HepG2 (cell line): ENCODE measurements at regions not wholly inside any gene's neighbourhood (a gene's known extent, or its start where the extent isn't known, plus 50 kb on each side); places are given as distances from the start of the nearest gene placed in this dataset.

Source experiments
- ATAC-seq: fragments of 200-7000 bp; cut with Tn5 transposase; 3 replicates; pipeline ENCODE4 v1.9.1; 2020; ENCODE audit warnings: mild to moderate bottlenecking, moderate library complexity
- BruUV-seq: library from RNA; stranded (reverse); fragments of 400-500 nt; replicated peaks from 2 replicates; lab custom pipeline; 2021; lab: Mats Ljungman, UMichigan
- CTCF ChIA-PET: fragments of 300-600 bp; formaldehyde crosslinking; extraction: SDS; loops from one replicate; lab custom pipeline; 2021; ENCODE audit warnings: low total read pairs, inconsistent platforms, low intra/inter-chr PET ratio; lab: Yijun Ruan, JAX
- POLR2A ChIA-PET: fragments of 350-600 bp; sonication (Branson Sonifier 250); formaldehyde crosslinking; loops from one replicate; lab custom pipeline; 2020; ENCODE audit warnings: antibody characterized with exemption, inconsistent platforms; lab: Yijun Ruan, JAX
- DNase-seq: peaks from one replicate; pipeline ENCODE4 v3.0.0-alpha.2; 2015; ENCODE audit warnings: low spot score
- FAIRE-seq: peaks from 3 replicates; lab custom pipeline; 2011; peaks lifted over from hg19 to GRCh38; lab: Jason Lieb, UNC
- H2AFZ ChIP-seq: one replicate; pipeline ENCODE4 v1.6.1; 2011; ENCODE audit warnings: low read length, inconsistent platforms
- H3K27ac ChIP-seq: fragments of 300-600 bp; 3 replicates; pipeline ENCODE4 v1.8.0; 2011; ENCODE audit warnings: mixed run types, mild to moderate bottlenecking, mixed read lengths, low read length, inconsistent platforms; ENCODE audit not compliant: insufficient read depth; ENCODE audit errors: extremely low read length
- H3K27me3 ChIP-seq, 2 experiments: fragments of 200-600 bp in 1 of 2; 2 replicates in 1 of 2; 3 replicates in 1 of 2; pipeline versions ENCODE4 v1.6.0 to v1.8.0; 2011; ENCODE audit warnings: low read length in 2 of 2, mild to moderate bottlenecking in 2 of 2, moderate library complexity in 2 of 2, inconsistent platforms in 1 of 2; ENCODE audit not compliant: insufficient read depth in 2 of 2, control insufficient read depth in 1 of 2
- H3K36me3 ChIP-seq, 2 experiments: fragments of 200-600 bp in 1 of 2; replicated peaks in 1 of 2; 2 replicates in 1 of 2; 3 replicates in 1 of 2; pipeline versions ENCODE4 v1.5.1 to v1.8.0; 2011; ENCODE audit warnings: low read length in 2 of 2, inconsistent platforms in 1 of 2; ENCODE audit not compliant: insufficient read depth in 2 of 2, control insufficient read depth in 1 of 2
- H3K4me1 ChIP-seq: 2 replicates; pipeline ENCODE4 v1.5.1; 2012; ENCODE audit warnings: low read length, inconsistent platforms; ENCODE audit not compliant: insufficient read depth
- H3K4me2 ChIP-seq: 2 replicates; pipeline ENCODE4 v1.6.0; 2011; ENCODE audit warnings: low read depth, low read length, inconsistent platforms
- H3K4me3 ChIP-seq, 3 experiments: fragments of 200-600 bp in 1 of 3; sonication (generic), shearing (Covaris generic) in 1 of 3; replicated peaks in 1 of 3; 2 replicates each; pipeline ENCODE4 v1.5.1; 2011 to 2016; ENCODE audit warnings: low read length in 3 of 3, inconsistent platforms in 2 of 3, low read depth in 2 of 3, mild to moderate bottlenecking in 2 of 3, control low read depth in 1 of 3, mixed read lengths in 1 of 3; ENCODE audit not compliant: insufficient read depth in 1 of 3
- H3K79me2 ChIP-seq: one replicate; pipeline ENCODE4 v1.6.1; 2011; ENCODE audit warnings: low read length, inconsistent platforms; ENCODE audit not compliant: insufficient read depth
- H3K9ac ChIP-seq: 2 replicates; pipeline ENCODE4 v1.6.0; 2011; ENCODE audit warnings: mild to moderate bottlenecking, low read depth, low read length, inconsistent platforms; ENCODE audit not compliant: insufficient read depth
- H3K9me3 ChIP-seq: 2 replicates; pipeline ENCODE4 v1.5.1; 2012; ENCODE audit warnings: mild to moderate bottlenecking, low read length
- H4K20me1 ChIP-seq: 2 replicates; pipeline ENCODE4 v1.6.0; 2011; ENCODE audit warnings: inconsistent platforms, mild to moderate bottlenecking, low read length, moderate library complexity; ENCODE audit not compliant: insufficient read depth
- AHR ChIP-seq: IDR thresholded peaks from 2 replicates; pipeline ENCODE4 v1.6.1; 2018; ENCODE audit warnings: missing genetic modification reagents, missing compliant biosample characterization
- ATM ChIP-seq: fragments of 450-650 bp; IDR thresholded peaks from 2 replicates; pipeline ENCODE4 v1.7.1; 2017; ENCODE audit warnings: mild to moderate bottlenecking, borderline replicate concordance
- BCL6 ChIP-seq: IDR thresholded peaks from 2 replicates; pipeline ENCODE4 v1.6.1; 2016; ENCODE audit warnings: missing genetic modification reagents, missing compliant biosample characterization
- CREB3 ChIP-seq: sonication (generic); formaldehyde crosslinking; IDR thresholded peaks from 2 replicates; pipeline ENCODE4 v1.5.0; 2020; ENCODE audit warnings: missing genetic modification reagents
- EP300 ChIP-seq, 3 experiments: sonication (generic) in 1 of 3; formaldehyde crosslinking in 1 of 3; IDR thresholded peaks; 2 replicates each; pipeline versions ENCODE4 v1.5.1 to v1.6.1; 2011 to 2020; ENCODE audit warnings: low read depth in 2 of 3, low read length in 2 of 3, borderline replicate concordance in 1 of 3, improper control_type of control experiment in 1 of 3, mild to moderate bottlenecking in 1 of 3, missing genetic modification reagents in 1 of 3, moderate library complexity in 1 of 3
- ETS1 ChIP-seq: sonication (generic); formaldehyde crosslinking; IDR thresholded peaks from 2 replicates; pipeline ENCODE4 v1.4.0; 2020; ENCODE audit warnings: missing genetic modification reagents
- FOXC1 ChIP-seq: sonication (generic); formaldehyde crosslinking; IDR thresholded peaks from 2 replicates; pipeline ENCODE4 v1.8.0; 2022; ENCODE audit warnings: mild to moderate bottlenecking, missing genetic modification reagents, borderline replicate concordance
- SIN3A ChIP-seq: IDR thresholded peaks from 2 replicates; pipeline ENCODE4 v1.6.1; 2011; ENCODE audit warnings: low read depth, mild to moderate bottlenecking, control low read depth, low read length, borderline replicate concordance
- WGBS: methylation state at CpG from one replicate; pipeline ENCODE4 v1.1.6; 2017; ENCODE audit warnings: low lambda C conversion rate; 5-methylcytosine and 5-hydroxymethylcytosine counted together
- in situ Hi-C: cut with HindIII; loops from 2 replicates; pipeline ENCODE4 v1.10.0; 2017; ENCODE audit warnings: low pct_unique_long_range_greater_than_20kb; ENCODE audit not compliant: extremely low pct_ligation_motif_present
- intact Hi-C: fragments of 100-400 bp; cut with micrococcal nuclease; formaldehyde crosslinking; loops from one replicate; pipeline ENCODE4 v1.10.0; 2022; ENCODE audit not compliant: unreplicated experiment

GRCh38 chr12:19573866-19574265, 134.6 kb downstream of the AEBP2 start:
- Histone ChIP-seq H4K20me1 (no peaks in the 10 kb centered on the region), H3K9ac (no peak overlapping the region), H3K36me3 (no peaks in the 10 kb centered on the region), H3K27me3 (no peaks in the 10 kb centered on the region), H2AFZ (no peak overlapping the region), H3K4me1 (no peaks in the 10 kb centered on the region), H3K79me2 (no peaks in the 10 kb centered on the region), H3K4me2 (no peak overlapping the region), H3K4me3 (no peak overlapping the region), H3K27ac (no peak overlapping the region), H3K9me3 (no peaks in the 10 kb centered on the region)
- no peak for TF ChIP-seq ATM
- TF ChIP-seq FOXC1 (CRISPR knock-in tag) = no peak
- no peak for TF ChIP-seq CREB3 (CRISPR knock-in tag)
- TF ChIP-seq BCL6 = no peak
- TF ChIP-seq SIN3A = no peak
- in situ Hi-C loops (no loop called here), intact Hi-C loops (loop anchor here (2.0 kb wide), 1 partner anchor 803 kb away; no protein-coding TSS in a partner anchor)
- no peak for DNase-seq
- POLR2A ChIA-PET = no interaction called here
- no TSS peak for BruUV-seq
- CTCF ChIA-PET = no interaction called here
- 100% methylated on average over 2 of the region's 11 CpGs for WGBS
- no peak for FAIRE-seq
- no peak for ATAC-seq

- Histone ChIP-seq H3K79me2 (no peaks in the 10 kb centered on the region), H3K9me3 (no peaks in the 10 kb centered on the region), H3K36me3 (no peaks in the 10 kb centered on the region), H3K4me1 (no peaks in the 10 kb centered on the region), H3K27me3 (no peaks in the 10 kb centered on the region), H3K4me2 (no peak overlapping the region), H3K9ac (no peak overlapping the region), H2AFZ (no peak overlapping the region), H4K20me1 (no peaks in the 10 kb centered on the region), H3K4me3 (no peak overlapping the region), H3K27ac (no peak overlapping the region)
- intact Hi-C loops (no loop called here), in situ Hi-C loops (no loop called here)
- no peak for FAIRE-seq
- peak; percentile 2 for DNase-seq
- POLR2A ChIA-PET = no interaction called here
- CTCF ChIA-PET = no interaction called here
- TF ChIP-seq AHR (no peak), EP300 (IDR thresholded peaks at IDR 0.05; ENCODE audit: low read depth in 2 of 2, low read length in 2 of 2) (no peak), EP300 (CRISPR knock-in tag; IDR thresholded peaks at IDR 0.05; ENCODE audit: borderline replicate concordance) (no peak), ETS1 (CRISPR knock-in tag) (no peak)
- peak; percentile 81 for ATAC-seq
- BruUV-seq = no TSS peak
These were observed 135.3 kb downstream of the AEBP2 start for GRCh38 chr12:19574601-19575000.
